ENCODE measurements at regions not wholly inside any gene's neighbourhood (a gene's known extent, or its start where the extent isn't known, plus 50 kb on each side); places are given as distances from the start of the nearest gene placed in this dataset.

DNA sequence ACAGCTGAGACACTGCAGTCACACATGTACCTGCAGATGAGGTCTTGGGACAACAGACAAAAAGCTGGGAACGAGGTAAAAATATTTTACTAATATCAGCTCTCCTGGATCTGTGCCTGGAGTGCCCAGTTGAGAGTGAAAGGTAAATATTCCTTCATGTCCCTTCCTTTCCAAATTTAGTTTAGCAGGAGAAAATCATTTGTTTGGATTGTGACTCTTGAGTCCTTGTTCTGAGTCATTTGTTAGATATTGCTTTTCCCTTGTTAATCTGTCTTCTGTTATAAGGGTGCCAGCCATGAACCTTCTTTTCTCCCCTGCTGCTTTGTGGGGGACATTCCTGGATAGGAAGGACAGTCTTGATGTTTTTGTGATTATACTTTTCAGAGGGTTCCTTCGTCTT lies 329.2 kb downstream of the DSC3 start:
- no peaks in the 10 kb centered on the region for H4K20me1 ChIP-seq (ENCODE audit: insufficient read depth, low read length)
- no peaks in the 10 kb centered on the region for H3K27me3 ChIP-seq (ENCODE audit: control insufficient read depth in 1 of 2, insufficient read depth in 2 of 2, low read length in 2 of 2)
- BruUV-seq (replicated peaks): no TSS peak
- ChIA-PET CTCF (ENCODE audit: low intra/inter-chr PET ratio, low total read pairs) (no interaction called here), POLR2A (no interaction called here)
- H2AFZ ChIP-seq (ENCODE audit: low read length): no peak overlapping the region
- H3K4me1 ChIP-seq (ENCODE audit: insufficient read depth, low read length): no peaks in the 10 kb centered on the region
- in situ Hi-C loops (cut with HindIII; ENCODE audit: extremely low pct_ligation_motif_present, low pct_unique_long_range_greater_than_20kb): no loop called here
- intact Hi-C loops (cut with micrococcal nuclease; ENCODE audit: unreplicated experiment): no loop called here
- FAIRE-seq (no peak), DNase-seq (ENCODE audit: low spot score) (no peak), ATAC-seq (no peak)
- H3K9me3 ChIP-seq (ENCODE audit: low read length): no peaks in the 10 kb centered on the region
- H3K9ac ChIP-seq (ENCODE audit: insufficient read depth, low read depth, low read length): no peak overlapping the region
- 0% methylated on average over 2 of the region's 2 CpGs for WGBS (ENCODE audit: low lambda C conversion rate)
- H3K79me2 ChIP-seq (ENCODE audit: insufficient read depth, low read length): no peaks in the 10 kb centered on the region
- no peak overlapping the region for H3K27ac ChIP-seq (ENCODE audit: extremely low read length, insufficient read depth, low read length)
- no peak overlapping the region for H3K4me3 ChIP-seq (replicated peaks in 1 of 3; ENCODE audit: insufficient read depth in 1 of 3, low read depth in 2 of 3, low read length in 3 of 3)
- H3K4me2 ChIP-seq (ENCODE audit: low read depth, low read length): no peak overlapping the region
- H3K36me3 ChIP-seq (replicated peaks in 1 of 2; ENCODE audit: control insufficient read depth in 1 of 2, insufficient read depth in 2 of 2, low read length in 2 of 2): no peaks in the 10 kb centered on the region
- TF ChIP-seq, protein P1, sequence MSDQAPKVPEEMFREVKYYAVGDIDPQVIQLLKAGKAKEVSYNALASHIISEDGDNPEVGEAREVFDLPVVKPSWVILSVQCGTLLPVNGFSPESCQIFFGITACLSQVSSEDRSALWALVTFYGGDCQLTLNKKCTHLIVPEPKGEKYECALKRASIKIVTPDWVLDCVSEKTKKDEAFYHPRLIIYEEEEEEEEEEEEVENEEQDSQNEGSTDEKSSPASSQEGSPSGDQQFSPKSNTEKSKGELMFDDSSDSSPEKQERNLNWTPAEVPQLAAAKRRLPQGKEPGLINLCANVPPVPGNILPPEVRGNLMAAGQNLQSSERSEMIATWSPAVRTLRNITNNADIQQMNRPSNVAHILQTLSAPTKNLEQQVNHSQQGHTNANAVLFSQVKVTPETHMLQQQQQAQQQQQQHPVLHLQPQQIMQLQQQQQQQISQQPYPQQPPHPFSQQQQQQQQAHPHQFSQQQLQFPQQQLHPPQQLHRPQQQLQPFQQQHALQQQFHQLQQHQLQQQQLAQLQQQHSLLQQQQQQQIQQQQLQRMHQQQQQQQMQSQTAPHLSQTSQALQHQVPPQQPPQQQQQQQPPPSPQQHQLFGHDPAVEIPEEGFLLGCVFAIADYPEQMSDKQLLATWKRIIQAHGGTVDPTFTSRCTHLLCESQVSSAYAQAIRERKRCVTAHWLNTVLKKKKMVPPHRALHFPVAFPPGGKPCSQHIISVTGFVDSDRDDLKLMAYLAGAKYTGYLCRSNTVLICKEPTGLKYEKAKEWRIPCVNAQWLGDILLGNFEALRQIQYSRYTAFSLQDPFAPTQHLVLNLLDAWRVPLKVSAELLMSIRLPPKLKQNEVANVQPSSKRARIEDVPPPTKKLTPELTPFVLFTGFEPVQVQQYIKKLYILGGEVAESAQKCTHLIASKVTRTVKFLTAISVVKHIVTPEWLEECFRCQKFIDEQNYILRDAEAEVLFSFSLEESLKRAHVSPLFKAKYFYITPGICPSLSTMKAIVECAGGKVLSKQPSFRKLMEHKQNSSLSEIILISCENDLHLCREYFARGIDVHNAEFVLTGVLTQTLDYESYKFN (CRISPR knock-in tag; conservative IDR thresholded peaks at IDR 0.05): no peak
- no peak for TF ChIP-seq SOX5 (CRISPR knock-in tag; IDR thresholded peaks at IDR 0.05; ENCODE audit: borderline replicate concordance)
- TF ChIP-seq, protein P2, sequence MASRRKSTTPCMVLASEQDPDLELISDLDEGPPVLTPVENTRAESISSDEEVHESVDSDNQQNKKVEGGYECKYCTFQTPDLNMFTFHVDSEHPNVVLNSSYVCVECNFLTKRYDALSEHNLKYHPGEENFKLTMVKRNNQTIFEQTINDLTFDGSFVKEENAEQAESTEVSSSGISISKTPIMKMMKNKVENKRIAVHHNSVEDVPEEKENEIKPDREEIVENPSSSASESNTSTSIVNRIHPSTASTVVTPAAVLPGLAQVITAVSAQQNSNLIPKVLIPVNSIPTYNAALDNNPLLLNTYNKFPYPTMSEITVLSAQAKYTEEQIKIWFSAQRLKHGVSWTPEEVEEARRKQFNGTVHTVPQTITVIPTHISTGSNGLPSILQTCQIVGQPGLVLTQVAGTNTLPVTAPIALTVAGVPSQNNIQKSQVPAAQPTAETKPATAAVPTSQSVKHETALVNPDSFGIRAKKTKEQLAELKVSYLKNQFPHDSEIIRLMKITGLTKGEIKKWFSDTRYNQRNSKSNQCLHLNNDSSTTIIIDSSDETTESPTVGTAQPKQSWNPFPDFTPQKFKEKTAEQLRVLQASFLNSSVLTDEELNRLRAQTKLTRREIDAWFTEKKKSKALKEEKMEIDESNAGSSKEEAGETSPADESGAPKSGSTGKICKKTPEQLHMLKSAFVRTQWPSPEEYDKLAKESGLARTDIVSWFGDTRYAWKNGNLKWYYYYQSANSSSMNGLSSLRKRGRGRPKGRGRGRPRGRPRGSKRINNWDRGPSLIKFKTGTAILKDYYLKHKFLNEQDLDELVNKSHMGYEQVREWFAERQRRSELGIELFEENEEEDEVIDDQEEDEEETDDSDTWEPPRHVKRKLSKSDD (CRISPR knock-in tag; IDR thresholded peaks at IDR 0.05; ENCODE audit: low read depth): no peak
- TF ChIP-seq, protein P3, sequence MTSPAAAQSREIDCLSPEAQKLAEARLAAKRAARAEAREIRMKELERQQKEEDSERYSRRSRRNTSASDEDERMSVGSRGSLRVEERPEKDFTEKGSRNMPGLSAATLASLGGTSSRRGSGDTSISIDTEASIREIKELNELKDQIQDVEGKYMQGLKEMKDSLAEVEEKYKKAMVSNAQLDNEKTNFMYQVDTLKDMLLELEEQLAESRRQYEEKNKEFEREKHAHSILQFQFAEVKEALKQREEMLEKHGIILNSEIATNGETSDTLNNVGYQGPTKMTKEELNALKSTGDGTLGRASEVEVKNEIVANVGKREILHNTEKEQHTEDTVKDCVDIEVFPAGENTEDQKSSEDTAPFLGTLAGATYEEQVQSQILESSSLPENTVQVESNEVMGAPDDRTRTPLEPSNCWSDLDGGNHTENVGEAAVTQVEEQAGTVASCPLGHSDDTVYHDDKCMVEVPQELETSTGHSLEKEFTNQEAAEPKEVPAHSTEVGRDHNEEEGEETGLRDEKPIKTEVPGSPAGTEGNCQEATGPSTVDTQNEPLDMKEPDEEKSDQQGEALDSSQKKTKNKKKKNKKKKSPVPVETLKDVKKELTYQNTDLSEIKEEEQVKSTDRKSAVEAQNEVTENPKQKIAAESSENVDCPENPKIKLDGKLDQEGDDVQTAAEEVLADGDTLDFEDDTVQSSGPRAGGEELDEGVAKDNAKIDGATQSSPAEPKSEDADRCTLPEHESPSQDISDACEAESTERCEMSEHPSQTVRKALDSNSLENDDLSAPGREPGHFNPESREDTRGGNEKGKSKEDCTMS (CRISPR knock-in tag; conservative IDR thresholded peaks at IDR 0.05): no peak
- no peak for TF ChIP-seq ATF5 (CRISPR knock-in tag; IDR thresholded peaks at IDR 0.05; ENCODE audit: low read depth)
- no peak for TF ChIP-seq ZNF335 (CRISPR knock-in tag; IDR thresholded peaks at IDR 0.05)
- TF ChIP-seq, protein P4, sequence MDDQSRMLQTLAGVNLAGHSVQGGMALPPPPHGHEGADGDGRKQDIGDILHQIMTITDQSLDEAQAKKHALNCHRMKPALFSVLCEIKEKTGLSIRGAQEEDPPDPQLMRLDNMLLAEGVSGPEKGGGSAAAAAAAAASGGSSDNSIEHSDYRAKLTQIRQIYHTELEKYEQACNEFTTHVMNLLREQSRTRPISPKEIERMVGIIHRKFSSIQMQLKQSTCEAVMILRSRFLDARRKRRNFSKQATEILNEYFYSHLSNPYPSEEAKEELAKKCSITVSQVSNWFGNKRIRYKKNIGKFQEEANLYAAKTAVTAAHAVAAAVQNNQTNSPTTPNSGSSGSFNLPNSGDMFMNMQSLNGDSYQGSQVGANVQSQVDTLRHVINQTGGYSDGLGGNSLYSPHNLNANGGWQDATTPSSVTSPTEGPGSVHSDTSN (CRISPR knock-in tag; IDR thresholded peaks at IDR 0.05; ENCODE audit: borderline replicate concordance): no peak
- TF ChIP-seq, protein P5, sequence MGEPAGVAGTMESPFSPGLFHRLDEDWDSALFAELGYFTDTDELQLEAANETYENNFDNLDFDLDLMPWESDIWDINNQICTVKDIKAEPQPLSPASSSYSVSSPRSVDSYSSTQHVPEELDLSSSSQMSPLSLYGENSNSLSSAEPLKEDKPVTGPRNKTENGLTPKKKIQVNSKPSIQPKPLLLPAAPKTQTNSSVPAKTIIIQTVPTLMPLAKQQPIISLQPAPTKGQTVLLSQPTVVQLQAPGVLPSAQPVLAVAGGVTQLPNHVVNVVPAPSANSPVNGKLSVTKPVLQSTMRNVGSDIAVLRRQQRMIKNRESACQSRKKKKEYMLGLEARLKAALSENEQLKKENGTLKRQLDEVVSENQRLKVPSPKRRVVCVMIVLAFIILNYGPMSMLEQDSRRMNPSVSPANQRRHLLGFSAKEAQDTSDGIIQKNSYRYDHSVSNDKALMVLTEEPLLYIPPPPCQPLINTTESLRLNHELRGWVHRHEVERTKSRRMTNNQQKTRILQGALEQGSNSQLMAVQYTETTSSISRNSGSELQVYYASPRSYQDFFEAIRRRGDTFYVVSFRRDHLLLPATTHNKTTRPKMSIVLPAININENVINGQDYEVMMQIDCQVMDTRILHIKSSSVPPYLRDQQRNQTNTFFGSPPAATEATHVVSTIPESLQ (CRISPR knock-in tag; conservative IDR thresholded peaks at IDR 0.05): no peak
- TF ChIP-seq ZNF816 (CRISPR knock-in tag; IDR thresholded peaks at IDR 0.05; ENCODE audit: borderline replicate concordance): no peak
